ENCODE measurements at regions not wholly inside any gene's neighbourhood (a gene's known extent, or its start where the extent isn't known, plus 50 kb on each side); places are given as distances from the start of the nearest gene placed in this dataset.

DNA sequence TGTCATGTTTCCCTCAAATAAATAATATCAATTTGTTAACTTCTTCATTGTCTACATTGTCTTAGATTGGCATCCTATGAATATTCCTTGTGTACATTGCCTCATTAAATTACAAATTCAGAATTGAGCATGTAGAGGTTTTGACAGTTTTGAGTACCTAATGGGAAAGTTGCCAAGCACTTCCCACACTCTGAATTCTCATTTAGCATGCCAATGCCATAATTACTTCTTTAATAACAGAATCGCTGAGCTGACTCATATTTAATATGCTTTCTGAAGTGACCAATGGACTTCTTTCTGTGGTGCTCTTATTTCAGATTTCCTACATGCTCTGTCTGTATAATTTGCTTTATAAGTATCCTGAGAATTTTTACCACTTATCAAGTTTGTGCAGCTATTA lies 114.4 kb upstream of the NOL4 start:
- intact Hi-C loops (cut with DNase I) = no loop called here
- no peaks in the 10 kb centered on the region for H3K4me1 ChIP-seq
- no peaks in the 10 kb centered on the region for H3K27me3 ChIP-seq (ENCODE audit: insufficient read depth in 3 of 3, low read length in 2 of 3)
- H3K36me3 ChIP-seq (ENCODE audit: insufficient read depth in 1 of 2, low read depth in 1 of 2) = no peaks in the 10 kb centered on the region
- no peak for ATAC-seq
- TF ChIP-seq, protein P1, sequence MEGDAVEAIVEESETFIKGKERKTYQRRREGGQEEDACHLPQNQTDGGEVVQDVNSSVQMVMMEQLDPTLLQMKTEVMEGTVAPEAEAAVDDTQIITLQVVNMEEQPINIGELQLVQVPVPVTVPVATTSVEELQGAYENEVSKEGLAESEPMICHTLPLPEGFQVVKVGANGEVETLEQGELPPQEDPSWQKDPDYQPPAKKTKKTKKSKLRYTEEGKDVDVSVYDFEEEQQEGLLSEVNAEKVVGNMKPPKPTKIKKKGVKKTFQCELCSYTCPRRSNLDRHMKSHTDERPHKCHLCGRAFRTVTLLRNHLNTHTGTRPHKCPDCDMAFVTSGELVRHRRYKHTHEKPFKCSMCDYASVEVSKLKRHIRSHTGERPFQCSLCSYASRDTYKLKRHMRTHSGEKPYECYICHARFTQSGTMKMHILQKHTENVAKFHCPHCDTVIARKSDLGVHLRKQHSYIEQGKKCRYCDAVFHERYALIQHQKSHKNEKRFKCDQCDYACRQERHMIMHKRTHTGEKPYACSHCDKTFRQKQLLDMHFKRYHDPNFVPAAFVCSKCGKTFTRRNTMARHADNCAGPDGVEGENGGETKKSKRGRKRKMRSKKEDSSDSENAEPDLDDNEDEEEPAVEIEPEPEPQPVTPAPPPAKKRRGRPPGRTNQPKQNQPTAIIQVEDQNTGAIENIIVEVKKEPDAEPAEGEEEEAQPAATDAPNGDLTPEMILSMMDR (IDR thresholded peaks at IDR 0.05) = no peak
- no peak for DNase-seq
- H3K4me3 ChIP-seq = no peak overlapping the region
- 46 to 60% (median 46%) methylated on average over 1 of the region's 1 CpG for WGBS, 3 donors
- H3K9me3 ChIP-seq = no peaks in the 10 kb centered on the region
- no peak overlapping the region for H3K27ac ChIP-seq

DNA sequence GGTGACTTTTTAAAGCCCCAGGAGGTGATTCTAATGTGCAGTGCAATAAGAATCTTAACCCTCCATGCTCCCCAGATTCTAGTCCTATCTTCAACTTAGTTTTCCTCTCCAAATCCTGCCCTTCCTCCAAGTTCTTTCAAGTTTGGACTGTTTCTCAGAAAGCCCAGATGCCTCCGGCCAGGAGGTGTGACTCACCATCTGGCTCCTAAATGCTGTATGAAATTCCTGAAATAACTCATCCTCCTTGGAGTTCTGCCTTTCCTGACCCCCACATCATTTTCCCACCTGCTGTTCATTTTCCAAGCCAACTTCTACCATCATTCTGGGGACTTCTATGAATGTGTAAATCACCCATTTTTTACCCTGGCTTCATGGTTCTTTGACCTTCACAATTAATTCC lies 118.2 kb upstream of the NOL4 start:
- Histone ChIP-seq H3K4me1 (no peaks in the 10 kb centered on the region), H3K36me3 (ENCODE audit: insufficient read depth in 1 of 2, low read depth in 1 of 2) (no peaks in the 10 kb centered on the region), H3K27ac (no peak overlapping the region), H3K27me3 (ENCODE audit: insufficient read depth in 3 of 3, low read length in 2 of 3) (no peaks in the 10 kb centered on the region), H3K9me3 (no peaks in the 10 kb centered on the region), H3K4me3 (no peak overlapping the region)
- WGBS, 3 donors = 32 to 46% (median 46%) methylated on average over 1 of the region's 1 CpG
- intact Hi-C loops (cut with DNase I) = no loop called here
- TF ChIP-seq, protein P1 (IDR thresholded peaks at IDR 0.05) = no peak
- no peak for ATAC-seq
- DNase-seq = no peak

- no peaks in the 10 kb centered on the region for H3K36me3 ChIP-seq (ENCODE audit: insufficient read depth in 1 of 2, low read depth in 1 of 2)
- H3K4me3 ChIP-seq = no peak overlapping the region
- H3K27me3 ChIP-seq (ENCODE audit: insufficient read depth in 3 of 3, low read length in 2 of 3) = no peaks in the 10 kb centered on the region
- H3K9me3 ChIP-seq = no peaks in the 10 kb centered on the region
- intact Hi-C loops (cut with DNase I) = no loop called here
- H3K27ac ChIP-seq = no peak overlapping the region
- TF ChIP-seq, protein P1 (IDR thresholded peaks at IDR 0.05) = no peak
- DNase-seq (no peak), ATAC-seq (no peak)
- H3K4me1 ChIP-seq = no peaks in the 10 kb centered on the region
These were observed 121.0 kb upstream of the NOL4 start for GRCh38 chr18:34345738-34346137.

GRCh38 chr18:34350778-34351177 lies 126.1 kb upstream of the NOL4 start:
- intact Hi-C loops (cut with DNase I) = loop anchor here in 1 of 2 donors (10.0 kb wide), 1 partner anchor 124 kb away; no protein-coding TSS in a partner anchor

More at GRCh38 chr18:34350778-34351177, 126.1 kb upstream of the NOL4 start:
- ATAC-seq (no peak), DNase-seq (no peak)
- Histone ChIP-seq H3K4me1 (no peaks in the 10 kb centered on the region), H3K9me3 (peaks cover 3% of the 10 kb centered on the region), H3K27me3 (ENCODE audit: insufficient read depth in 3 of 3, low read length in 2 of 3) (no peaks in the 10 kb centered on the region), H3K27ac (no peak overlapping the region), H3K4me3 (no peak overlapping the region), H3K36me3 (ENCODE audit: insufficient read depth in 1 of 2, low read depth in 1 of 2) (no peaks in the 10 kb centered on the region)
- TF ChIP-seq, protein P1 (IDR thresholded peaks at IDR 0.05) = no peak
- WGBS, 3 donors = 85 to 95% (median 88%) methylated on average over 3 of the region's 3 CpGs

All from psoas muscle (tissue), 7 donors.